B cell (primary cell): ENCODE measurements at regions not wholly inside any gene's neighbourhood (a gene's known extent, or its start where the extent isn't known, plus 50 kb on each side); places are given as distances from the start of the nearest gene placed in this dataset.

ENCODE experiments used
- CTCF ChIP-seq: fragments of 200-600 bp; IDR thresholded peaks from one replicate; pipeline ENCODE4 v1.8.0; 2022; ENCODE audit warnings: antibody characterized with exemption, mild to moderate bottlenecking
- EZH2 ChIP-seq: IDR thresholded peaks from 2 replicates; pipeline ENCODE4 v1.6.1; 2012; ENCODE audit warnings: borderline replicate concordance, low read depth, mild to moderate bottlenecking, moderate library complexity, low read length; ENCODE audit not compliant: insufficient read depth, poor library complexity, severe bottlenecking

- no peak for TF ChIP-seq CTCF
- no peak for TF ChIP-seq EZH2
Measured at GRCh38 chr12:106006940-106007339, 131.8 kb downstream of the NUAK1 start.
